ENCODE measurements at regions not wholly inside any gene's neighbourhood (a gene's known extent, or its start where the extent isn't known, plus 50 kb on each side); places are given as distances from the start of the nearest gene placed in this dataset.

DNA sequence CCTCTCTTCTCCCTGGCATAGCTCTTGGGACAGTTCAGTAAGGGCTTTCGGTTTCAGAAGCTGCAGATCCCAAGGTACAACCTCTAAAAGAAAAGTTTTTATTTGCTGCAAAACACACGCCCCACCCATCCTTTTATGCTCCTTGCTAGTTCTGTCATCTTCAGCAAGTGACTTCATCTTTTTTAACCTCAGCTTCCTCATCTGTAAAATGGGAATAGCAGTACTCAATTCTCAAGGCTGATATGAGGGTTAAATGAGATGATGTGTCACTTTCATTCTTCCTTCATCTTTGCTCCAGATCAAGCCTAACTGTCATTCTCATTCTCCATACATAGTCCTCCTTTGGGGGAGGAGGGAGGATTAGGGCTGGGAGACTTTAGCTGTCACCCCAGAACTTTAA, 90.0 kb upstream of the ALX4 start (continued):
- TF ChIP-seq, protein P1, sequence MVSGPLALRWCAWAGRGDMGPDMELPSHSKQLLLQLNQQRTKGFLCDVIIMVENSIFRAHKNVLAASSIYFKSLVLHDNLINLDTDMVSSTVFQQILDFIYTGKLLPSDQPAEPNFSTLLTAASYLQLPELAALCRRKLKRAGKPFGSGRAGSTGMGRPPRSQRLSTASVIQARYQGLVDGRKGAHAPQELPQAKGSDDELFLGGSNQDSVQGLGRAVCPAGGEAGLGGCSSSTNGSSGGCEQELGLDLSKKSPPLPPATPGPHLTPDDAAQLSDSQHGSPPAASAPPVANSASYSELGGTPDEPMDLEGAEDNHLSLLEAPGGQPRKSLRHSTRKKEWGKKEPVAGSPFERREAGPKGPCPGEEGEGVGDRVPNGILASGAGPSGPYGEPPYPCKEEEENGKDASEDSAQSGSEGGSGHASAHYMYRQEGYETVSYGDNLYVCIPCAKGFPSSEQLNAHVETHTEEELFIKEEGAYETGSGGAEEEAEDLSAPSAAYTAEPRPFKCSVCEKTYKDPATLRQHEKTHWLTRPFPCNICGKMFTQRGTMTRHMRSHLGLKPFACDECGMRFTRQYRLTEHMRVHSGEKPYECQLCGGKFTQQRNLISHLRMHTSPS (CRISPR knock-in tag; IDR thresholded peaks at IDR 0.05; ENCODE audit: low read depth): no peak
- TF ChIP-seq ZBTB38 (CRISPR knock-in tag; IDR thresholded peaks at IDR 0.05) (no peak), KLF15 (CRISPR knock-in tag; IDR thresholded peaks at IDR 0.05; ENCODE audit: borderline replicate concordance) (no peak), MEF2D (CRISPR knock-in tag; IDR thresholded peaks at IDR 0.05) (no peak), ZFP36L2 (CRISPR knock-in tag; IDR thresholded peaks at IDR 0.05) (no peak), KDM5B (CRISPR knock-in tag; IDR thresholded peaks at IDR 0.05; ENCODE audit: borderline replicate concordance) (no peak), ARID2 (CRISPR knock-in tag; IDR thresholded peaks at IDR 0.05; ENCODE audit: borderline replicate concordance) (no peak), HIVEP1 (CRISPR knock-in tag; IDR thresholded peaks at IDR 0.05) (no peak)
- TF ChIP-seq, protein P2, sequence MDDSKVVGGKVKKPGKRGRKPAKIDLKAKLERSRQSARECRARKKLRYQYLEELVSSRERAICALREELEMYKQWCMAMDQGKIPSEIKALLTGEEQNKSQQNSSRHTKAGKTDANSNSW (CRISPR knock-in tag; IDR thresholded peaks at IDR 0.05; ENCODE audit: borderline replicate concordance): no peak

- Histone ChIP-seq H3K9ac (ENCODE audit: insufficient read depth, low read depth, low read length) (no peak overlapping the region), H3K36me3 (replicated peaks in 1 of 2; ENCODE audit: control insufficient read depth in 1 of 2, insufficient read depth in 2 of 2, low read length in 2 of 2) (no peaks in the 10 kb centered on the region), H3K27me3 (ENCODE audit: control insufficient read depth in 1 of 2, insufficient read depth in 2 of 2, low read length in 2 of 2) (peaks cover 4 to 20% of the 10 kb centered on the region in 2 experiments; a peak in 4 of 5 replicates), H2AFZ (ENCODE audit: low read length) (no peak overlapping the region), H3K27ac (ENCODE audit: extremely low read length, insufficient read depth, low read length) (no peak overlapping the region), H3K4me1 (ENCODE audit: insufficient read depth, low read length) (no peaks in the 10 kb centered on the region), H3K4me2 (ENCODE audit: low read depth, low read length) (no peak overlapping the region), H4K20me1 (ENCODE audit: insufficient read depth, low read length) (no peaks in the 10 kb centered on the region), H3K4me3 (replicated peaks in 1 of 3; ENCODE audit: insufficient read depth in 1 of 3, low read depth in 2 of 3, low read length in 3 of 3) (no peak overlapping the region), H3K9me3 (ENCODE audit: low read length) (no peaks in the 10 kb centered on the region), H3K79me2 (ENCODE audit: insufficient read depth, low read length) (no peaks in the 10 kb centered on the region)
- ChIA-PET CTCF (ENCODE audit: low intra/inter-chr PET ratio, low total read pairs) (no interaction called here), POLR2A (no interaction called here)
- no peak for ATAC-seq
- no peak for TF ChIP-seq ZFAT (CRISPR knock-in tag; conservative IDR thresholded peaks at IDR 0.05)
- TF ChIP-seq, protein P3, sequence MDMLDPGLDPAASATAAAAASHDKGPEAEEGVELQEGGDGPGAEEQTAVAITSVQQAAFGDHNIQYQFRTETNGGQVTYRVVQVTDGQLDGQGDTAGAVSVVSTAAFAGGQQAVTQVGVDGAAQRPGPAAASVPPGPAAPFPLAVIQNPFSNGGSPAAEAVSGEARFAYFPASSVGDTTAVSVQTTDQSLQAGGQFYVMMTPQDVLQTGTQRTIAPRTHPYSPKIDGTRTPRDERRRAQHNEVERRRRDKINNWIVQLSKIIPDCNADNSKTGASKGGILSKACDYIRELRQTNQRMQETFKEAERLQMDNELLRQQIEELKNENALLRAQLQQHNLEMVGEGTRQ (IDR thresholded peaks at IDR 0.05; ENCODE audit: low read depth, low read length): peak; percentile 32; the same call in 1 of the 2 replicates
- TF ChIP-seq, protein P3 (CRISPR knock-in tag; IDR thresholded peaks at IDR 0.05; ENCODE audit: borderline replicate concordance): no peak
- no peak for TF ChIP-seq NR3C1 (CRISPR knock-in tag; IDR thresholded peaks at IDR 0.05)
- 21% methylated on average over 5 of the region's 5 CpGs for WGBS (ENCODE audit: low lambda C conversion rate)
- no TSS peak for BruUV-seq (replicated peaks)
- in situ Hi-C loops (cut with HindIII; ENCODE audit: extremely low pct_ligation_motif_present, low pct_unique_long_range_greater_than_20kb): loop anchor here (25.0 kb wide), 1 partner anchor 88 kb away; the partner anchor contains the start of gene ALX4
- no peak for FAIRE-seq
- intact Hi-C loops (cut with micrococcal nuclease; ENCODE audit: unreplicated experiment): no loop called here
- DNase-seq (ENCODE audit: low spot score): no peak
Observed at GRCh38 chr11:44400431-44400830, 90.5 kb upstream of the ALX4 start.
